Stimulated activated CD4-positive, alpha-beta T cell treated with anti-CD3 and anti-CD28 coated beads, Interleukin-1b, Interleukin-23, amount 100 ng/mL, for 24 hours (primary cell): ENCODE measurements at regions not wholly inside any gene's neighbourhood (a gene's known extent, or its start where the extent isn't known, plus 50 kb on each side); places are given as distances from the start of the nearest gene placed in this dataset.
"Not testable (repeated sequence)": the region's sequence is repeated elsewhere in the genome, so short reads cannot be mapped to it uniquely, and the experiment has no call there.

Source experiments
- DNase-seq, 4 experiments: peaks; one replicate each; pipeline ENCODE4 v3.0.0-alpha.2; 2020; ENCODE audit warnings: low read depth in 4 of 4, low spot score in 1 of 4

- no peak for DNase-seq
Measured at GRCh38 chr13:23947893-23948292, 50.6 kb upstream of the C1QTNF9B start.

GRCh38 chr13:23949200-23949599 lies 51.9 kb upstream of the C1QTNF9B start:
- no peak for DNase-seq

- no peak for DNase-seq
Measured at GRCh38 chr13:23949736-23950135, 52.4 kb upstream of the C1QTNF9B start.

GRCh38 chr13:23950736-23951510 lies 53.6 kb upstream of the C1QTNF9B start:
- DNase-seq: no peak

- no peak for DNase-seq
Measured at GRCh38 chr13:23952796-23953195, 55.5 kb upstream of the C1QTNF9B start.

- no peak for DNase-seq
Measured at GRCh38 chr13:23953860-23954512, 56.7 kb upstream of the C1QTNF9B start.

GRCh38 chr13:23955064-23955463 lies 57.8 kb upstream of the C1QTNF9B start:
- no peak for DNase-seq

GRCh38 chr13:23956106-23956505 lies 58.8 kb upstream of the C1QTNF9B start:
- DNase-seq: no peak

- no peak for DNase-seq
Measured at GRCh38 chr13:23957981-23958380, 60.7 kb upstream of the C1QTNF9B start.

- DNase-seq: no peak
Measured at GRCh38 chr13:23959231-23959862, 62.0 kb upstream of the C1QTNF9B start.

- no peak for DNase-seq
Measured at GRCh38 chr13:23960566-23961156, 63.4 kb upstream of the C1QTNF9B start.

- DNase-seq: no peak
Measured at GRCh38 chr13:23963184-23963931, 66.1 kb upstream of the C1QTNF9B start.

GRCh38 chr13:23963947-23964346 lies 66.6 kb upstream of the C1QTNF9B start:
- DNase-seq: no peak

- no peak for DNase-seq
Measured at GRCh38 chr13:23965346-23965745, 68.0 kb upstream of the C1QTNF9B start.

GRCh38 chr13:23966221-23966690 lies 69.0 kb upstream of the C1QTNF9B start:
- no peak for DNase-seq

GRCh38 chr13:23966691-23967615 lies 69.7 kb upstream of the C1QTNF9B start:
- no peak for DNase-seq

- not testable (repeated sequence) for DNase-seq
Measured at GRCh38 chr13:23967792-23968191, 70.5 kb upstream of the C1QTNF9B start.

GRCh38 chr13:23969647-23970046 lies 72.3 kb upstream of the C1QTNF9B start:
- DNase-seq: no peak

GRCh38 chr13:23979361-23980159 lies 82.3 kb upstream of the C1QTNF9B start:
- DNase-seq: no peak
